Mesothelial cell of epicardium (in vitro differentiated cells): ENCODE measurements at regions not wholly inside any gene's neighbourhood (a gene's known extent, or its start where the extent isn't known, plus 50 kb on each side); places are given as distances from the start of the nearest gene placed in this dataset.

Source experiments
- DNase-seq, 2 experiments: peaks; one replicate each; pipeline ENCODE4 v3.0.0; 2021; ENCODE audit warnings: low spot score in 2 of 2; ENCODE audit not compliant: unreplicated experiment in 2 of 2
- H3K27ac Mint-ChIP-seq: 2 replicates; pipeline ENCODE4 v1.8.0; 2021; ENCODE audit warnings: mixed read lengths
- H3K27me3 Mint-ChIP-seq: 2 replicates; pipeline ENCODE4 v1.8.0; 2021; ENCODE audit warnings: low read depth, mixed read lengths
- H3K36me3 Mint-ChIP-seq: 2 replicates; pipeline ENCODE4 v1.8.0; 2021; ENCODE audit warnings: mixed read lengths
- H3K4me1 Mint-ChIP-seq: 2 replicates; pipeline ENCODE4 v1.8.0; 2021; ENCODE audit warnings: mixed read lengths
- H3K4me3 Mint-ChIP-seq: 2 replicates; pipeline ENCODE4 v1.8.0; 2021; ENCODE audit warnings: mild to moderate bottlenecking, moderate library complexity, mixed read lengths
- H3K9me3 Mint-ChIP-seq: 2 replicates; pipeline ENCODE4 v1.8.0; 2021; ENCODE audit warnings: mixed read lengths
- CTCF ChIP-seq: fragments of 200-600 bp; sonication (generic); IDR thresholded peaks from one replicate; pipeline ENCODE4 v1.5.0; 2021; ENCODE audit warnings: antibody characterized with exemption; ENCODE audit not compliant: unreplicated experiment

GRCh38 chr16:79408355-79408754 is 192.2 kb downstream of the MAF start:
- no peak for DNase-seq
- Mint-ChIP-seq H3K4me1 (peaks cover 5% of the 10 kb centered on the region), H3K36me3 (no peaks in the 10 kb centered on the region), H3K27ac (no peak overlapping the region), H3K9me3 (peaks cover 6% of the 10 kb centered on the region), H3K27me3 (peaks cover 29% of the 10 kb centered on the region), H3K4me3 (no peak overlapping the region)
- no peak for TF ChIP-seq CTCF

- no peaks in the 10 kb centered on the region for H3K36me3 Mint-ChIP-seq
- H3K27me3 Mint-ChIP-seq: peaks cover 29% of the 10 kb centered on the region
- H3K27ac Mint-ChIP-seq: no peak overlapping the region
- DNase-seq: no peak
- no peak overlapping the region for H3K4me3 Mint-ChIP-seq
- H3K9me3 Mint-ChIP-seq: peaks cover 6% of the 10 kb centered on the region
- no peak for TF ChIP-seq CTCF
- peaks cover 5% of the 10 kb centered on the region for H3K4me1 Mint-ChIP-seq
Observed at GRCh38 chr16:79407461-79408135, 192.9 kb downstream of the MAF start.

- Mint-ChIP-seq H3K36me3 (no peaks in the 10 kb centered on the region), H3K4me1 (peaks cover 5% of the 10 kb centered on the region), H3K9me3 (peaks cover 6% of the 10 kb centered on the region), H3K27ac (no peak overlapping the region), H3K27me3 (peaks cover 29% of the 10 kb centered on the region), H3K4me3 (no peak overlapping the region)
- DNase-seq: no peak
- no peak for TF ChIP-seq CTCF
Observed at GRCh38 chr16:79407005-79407404, 193.5 kb downstream of the MAF start.

GRCh38 chr16:79404571-79404970 is 196.0 kb downstream of the MAF start:
- peaks cover 5% of the 10 kb centered on the region for H3K4me1 Mint-ChIP-seq
- no peak overlapping the region for H3K4me3 Mint-ChIP-seq
- H3K9me3 Mint-ChIP-seq: peaks cover 6% of the 10 kb centered on the region
- TF ChIP-seq CTCF: no peak
- no peaks in the 10 kb centered on the region for H3K36me3 Mint-ChIP-seq
- no peak overlapping the region for H3K27ac Mint-ChIP-seq
- peaks cover 29% of the 10 kb centered on the region for H3K27me3 Mint-ChIP-seq
- no peak for DNase-seq

- H3K27me3 Mint-ChIP-seq: peaks cover 28% of the 10 kb centered on the region
- peaks cover 11% of the 10 kb centered on the region for H3K9me3 Mint-ChIP-seq
- no peak overlapping the region for H3K4me3 Mint-ChIP-seq
- no peak for DNase-seq
- no peak for TF ChIP-seq CTCF
- H3K36me3 Mint-ChIP-seq: no peaks in the 10 kb centered on the region
- H3K27ac Mint-ChIP-seq: no peak overlapping the region
- H3K4me1 Mint-ChIP-seq: peaks cover 5% of the 10 kb centered on the region
Observed at GRCh38 chr16:79403534-79403933, 197.0 kb downstream of the MAF start.

- DNase-seq: no peak
- Mint-ChIP-seq H3K4me3 (no peak overlapping the region), H3K36me3 (no peaks in the 10 kb centered on the region), H3K27me3 (peaks cover 26% of the 10 kb centered on the region), H3K9me3 (peaks cover 17% of the 10 kb centered on the region), H3K4me1 (peaks cover 5% of the 10 kb centered on the region), H3K27ac (no peak overlapping the region)
- TF ChIP-seq CTCF: no peak
Observed at GRCh38 chr16:79402920-79403319, 197.6 kb downstream of the MAF start.
